ENCODE measurements at regions not wholly inside any gene's neighbourhood (a gene's known extent, or its start where the extent isn't known, plus 50 kb on each side); places are given as distances from the start of the nearest gene placed in this dataset.

- DNase-seq: no peak
Observed at GRCh38 chr21:15491100-15491499, 238.7 kb upstream of the USP25 start.

GRCh38 chr21:15493646-15494045, 236.1 kb upstream of the USP25 start:
- no peak for DNase-seq

- DNase-seq: no peak
Observed at GRCh38 chr21:15494481-15494880, 235.3 kb upstream of the USP25 start.

- DNase-seq: no peak
Observed at GRCh38 chr21:15495965-15496364, 233.8 kb upstream of the USP25 start.

GRCh38 chr21:15496911-15497310, 232.9 kb upstream of the USP25 start:
- DNase-seq: no peak

- no peak for DNase-seq
Observed at GRCh38 chr21:15498455-15498854, 231.3 kb upstream of the USP25 start.

- no peak for DNase-seq
Observed at GRCh38 chr21:15506086-15506485, 223.7 kb upstream of the USP25 start.

GRCh38 chr21:15508554-15508953, 221.2 kb upstream of the USP25 start:
- no peak for DNase-seq

- peak; percentile 40 for DNase-seq
Observed at GRCh38 chr21:15514073-15514946, 215.5 kb upstream of the USP25 start.

- no peak for DNase-seq
Observed at GRCh38 chr21:15515908-15516307, 213.9 kb upstream of the USP25 start.

- DNase-seq: no peak
Observed at GRCh38 chr21:15517394-15517793, 212.4 kb upstream of the USP25 start.

GRCh38 chr21:15520811-15521643, 208.8 kb upstream of the USP25 start:
- peak; percentile 11 for DNase-seq

GRCh38 chr21:15521644-15522001, 208.2 kb upstream of the USP25 start:
- DNase-seq: no peak

GRCh38 chr21:15522148-15522547, 207.6 kb upstream of the USP25 start:
- DNase-seq: no peak

GRCh38 chr21:15524855-15525254, 204.9 kb upstream of the USP25 start:
- DNase-seq: no peak

- no peak for DNase-seq
Observed at GRCh38 chr21:15526798-15527197, 203.0 kb upstream of the USP25 start.

- no peak for DNase-seq
Observed at GRCh38 chr21:15528346-15528745, 201.4 kb upstream of the USP25 start.

GRCh38 chr21:15531986-15532385, 197.8 kb upstream of the USP25 start:
- no peak for DNase-seq

- no peak for DNase-seq
Observed at GRCh38 chr21:15533618-15534017, 196.2 kb upstream of the USP25 start.

- peak; percentile 44 for DNase-seq
Observed at GRCh38 chr21:15534450-15534886, 195.3 kb upstream of the USP25 start.

- no peak for DNase-seq
Observed at GRCh38 chr21:15539376-15539775, 190.4 kb upstream of the USP25 start.

GRCh38 chr21:15543473-15543872, 186.3 kb upstream of the USP25 start:
- no peak for DNase-seq

GRCh38 chr21:15549671-15550070, 180.1 kb upstream of the USP25 start:
- no peak for DNase-seq

GRCh38 chr21:15552914-15553494, 176.8 kb upstream of the USP25 start:
- DNase-seq: peak; percentile 33
